ENCODE measurements at regions not wholly inside any gene's neighbourhood (a gene's known extent, or its start where the extent isn't known, plus 50 kb on each side); places are given as distances from the start of the nearest gene placed in this dataset.

- TF ChIP-seq CTCF (IDR thresholded peaks at IDR 0.05; ENCODE audit: extremely low read depth in 1 of 2, insufficient read depth in 1 of 2, low read depth in 1 of 2, low read length in 2 of 2) (no peak), MAX (IDR thresholded peaks at IDR 0.05; ENCODE audit: insufficient read depth, insufficient read length) (no peak), POLR2AphosphoS5 (IDR thresholded peaks at IDR 0.05; ENCODE audit: insufficient read depth, low read depth, low read length) (no peak), POLR2A (IDR thresholded peaks at IDR 0.05; ENCODE audit: low read depth, low read length) (no peak)
These were observed 167.1 kb upstream of the TOP1 start for GRCh38 chr20:40861427-40862008.
